ENCODE measurements at regions not wholly inside any gene's neighbourhood (a gene's known extent, or its start where the extent isn't known, plus 50 kb on each side); places are given as distances from the start of the nearest gene placed in this dataset.

DNA sequence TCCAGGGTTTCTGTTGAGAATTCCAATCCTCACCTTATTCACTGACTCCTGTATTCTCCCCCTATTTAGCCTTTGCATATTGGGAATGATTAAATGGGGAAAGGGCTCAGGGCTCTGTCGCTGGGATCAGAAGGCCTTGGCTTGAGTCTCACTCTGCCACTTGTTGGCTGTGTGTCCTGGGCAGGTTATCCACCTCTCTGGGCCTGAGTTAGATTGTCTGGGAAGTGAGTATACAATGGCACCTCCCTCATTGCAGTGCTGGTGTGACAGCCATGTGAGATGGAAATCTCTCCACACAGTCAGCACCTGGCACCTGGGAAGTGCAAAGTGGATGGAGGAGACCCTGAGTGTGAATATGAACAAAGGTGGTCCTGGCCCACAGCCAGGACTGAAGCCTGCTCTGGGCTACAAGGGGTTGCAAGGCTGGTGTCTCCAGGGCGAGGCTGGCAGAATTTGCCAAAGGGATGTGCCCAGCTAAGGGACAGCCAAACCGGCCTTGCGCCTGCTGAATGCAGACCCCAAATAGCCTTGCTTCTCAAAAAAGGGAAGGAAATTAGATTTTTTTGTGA, 200.0 kb upstream of the PMEPA1 start:
- no peaks in the 10 kb centered on the region for H3K36me3 ChIP-seq
- H3K27me3 ChIP-seq: peaks cover 0 to 5% (median 0%) of the 10 kb centered on the region in 7 donors
- intact Hi-C loops (cut with DNase I): no loop called here
- peaks cover 0 to 13% (median 3%) of the 10 kb centered on the region in 9 donors for H3K4me1 ChIP-seq
- no peak overlapping the region for H3K4me3 ChIP-seq
- 93 to 97% methylated on average over 4 of the region's 4 CpGs for WGBS, 2 donors
- ATAC-seq (no peak), DNase-seq (no peak)
- H3K9me3 ChIP-seq: no peaks in the 10 kb centered on the region
- no peak overlapping the region for H3K27ac ChIP-seq
- TF ChIP-seq, protein P1, sequence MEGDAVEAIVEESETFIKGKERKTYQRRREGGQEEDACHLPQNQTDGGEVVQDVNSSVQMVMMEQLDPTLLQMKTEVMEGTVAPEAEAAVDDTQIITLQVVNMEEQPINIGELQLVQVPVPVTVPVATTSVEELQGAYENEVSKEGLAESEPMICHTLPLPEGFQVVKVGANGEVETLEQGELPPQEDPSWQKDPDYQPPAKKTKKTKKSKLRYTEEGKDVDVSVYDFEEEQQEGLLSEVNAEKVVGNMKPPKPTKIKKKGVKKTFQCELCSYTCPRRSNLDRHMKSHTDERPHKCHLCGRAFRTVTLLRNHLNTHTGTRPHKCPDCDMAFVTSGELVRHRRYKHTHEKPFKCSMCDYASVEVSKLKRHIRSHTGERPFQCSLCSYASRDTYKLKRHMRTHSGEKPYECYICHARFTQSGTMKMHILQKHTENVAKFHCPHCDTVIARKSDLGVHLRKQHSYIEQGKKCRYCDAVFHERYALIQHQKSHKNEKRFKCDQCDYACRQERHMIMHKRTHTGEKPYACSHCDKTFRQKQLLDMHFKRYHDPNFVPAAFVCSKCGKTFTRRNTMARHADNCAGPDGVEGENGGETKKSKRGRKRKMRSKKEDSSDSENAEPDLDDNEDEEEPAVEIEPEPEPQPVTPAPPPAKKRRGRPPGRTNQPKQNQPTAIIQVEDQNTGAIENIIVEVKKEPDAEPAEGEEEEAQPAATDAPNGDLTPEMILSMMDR (IDR thresholded peaks at IDR 0.05): no peak

DNA sequence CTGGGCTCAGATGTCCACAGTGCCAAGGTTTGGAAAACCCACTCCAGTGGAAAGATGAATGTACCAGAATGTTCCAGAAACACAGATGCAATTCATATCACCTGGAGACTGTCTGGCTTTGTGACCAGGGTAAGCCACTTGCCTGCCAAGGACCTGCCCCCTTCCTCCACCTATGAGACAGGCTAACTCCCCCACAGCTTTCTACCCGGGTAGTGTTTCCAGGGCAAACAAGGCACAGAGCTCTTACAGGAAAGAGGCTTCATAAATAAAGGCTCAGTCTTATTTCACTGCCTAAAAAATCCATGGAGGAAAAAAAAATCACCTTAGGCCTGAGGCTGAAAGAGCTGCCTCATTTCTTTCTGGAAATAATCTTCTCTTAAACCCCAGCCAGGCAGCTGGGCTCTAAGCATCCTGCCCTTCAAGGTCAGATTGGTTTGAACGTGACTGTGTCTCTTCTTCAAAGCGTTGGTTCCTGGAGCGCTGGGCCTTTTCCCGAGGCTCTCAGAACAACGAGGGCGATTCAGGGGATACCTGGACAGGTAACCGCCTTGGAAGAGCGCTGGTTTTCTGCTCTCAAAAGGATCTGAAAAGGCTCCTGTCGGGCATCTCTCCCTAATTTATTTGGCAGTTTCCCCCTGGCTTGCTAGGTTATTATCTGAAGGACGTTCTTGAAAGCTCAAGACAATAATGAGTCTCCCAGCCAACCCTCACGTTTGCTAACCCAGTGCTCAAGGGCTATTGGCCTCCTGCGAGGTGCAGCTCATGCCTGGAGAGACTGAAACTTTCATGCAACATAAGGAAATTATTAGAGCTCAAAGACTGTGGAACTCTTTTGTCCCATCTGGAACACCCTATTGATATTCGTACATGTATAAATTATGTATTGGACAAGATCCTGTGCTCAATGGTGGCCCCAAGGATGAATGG, 199.2 kb upstream of the PMEPA1 start:
- H3K4me1 ChIP-seq: peaks cover 0 to 13% (median 3%) of the 10 kb centered on the region in 9 donors
- no peaks in the 10 kb centered on the region for H3K9me3 ChIP-seq
- no peak for ATAC-seq
- 74 to 78% methylated on average over 14 of the region's 14 CpGs for WGBS, 2 donors
- no peak overlapping the region for H3K4me3 ChIP-seq
- intact Hi-C loops (cut with DNase I): no loop called here
- no peak for DNase-seq
- TF ChIP-seq, protein P1 (IDR thresholded peaks at IDR 0.05): no peak
- H3K27me3 ChIP-seq: peaks cover 0 to 9% (median 0%) of the 10 kb centered on the region in 7 donors
- H3K27ac ChIP-seq: no peak overlapping the region
- no peaks in the 10 kb centered on the region for H3K36me3 ChIP-seq

DNA sequence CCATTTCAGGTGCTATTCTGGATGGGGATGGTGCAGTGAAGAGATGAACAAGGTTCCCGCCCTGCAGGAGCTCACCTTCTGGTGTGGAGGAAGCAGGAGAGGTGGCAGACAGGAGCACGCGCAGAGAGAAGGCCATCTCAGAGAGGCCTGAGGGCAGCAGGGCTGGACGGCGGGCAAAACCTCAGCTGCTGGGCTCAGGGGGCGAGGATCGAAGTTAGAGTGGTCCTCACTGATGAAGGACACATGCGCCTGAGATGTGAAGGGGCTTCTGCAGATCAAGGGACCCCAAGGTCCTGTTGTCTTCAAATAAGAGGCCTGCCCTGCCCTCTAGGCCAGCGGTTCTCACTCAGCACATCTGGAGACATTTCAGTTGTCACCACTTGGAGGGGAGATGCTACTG, 198.4 kb upstream of the PMEPA1 start:
- H3K27me3 ChIP-seq: peaks cover 0 to 9% (median 0%) of the 10 kb centered on the region in 7 donors
- H3K27ac ChIP-seq: no peak overlapping the region
- intact Hi-C loops (cut with DNase I): no loop called here
- TF ChIP-seq, protein P1 (IDR thresholded peaks at IDR 0.05): no peak
- no peak for DNase-seq
- 89 to 98% methylated on average over 9 of the region's 9 CpGs for WGBS, 2 donors
- H3K4me3 ChIP-seq: no peak overlapping the region
- no peak for ATAC-seq
- H3K4me1 ChIP-seq: peaks cover 0 to 13% (median 3%) of the 10 kb centered on the region in 9 donors
- no peaks in the 10 kb centered on the region for H3K9me3 ChIP-seq
- H3K36me3 ChIP-seq: no peaks in the 10 kb centered on the region

DNA sequence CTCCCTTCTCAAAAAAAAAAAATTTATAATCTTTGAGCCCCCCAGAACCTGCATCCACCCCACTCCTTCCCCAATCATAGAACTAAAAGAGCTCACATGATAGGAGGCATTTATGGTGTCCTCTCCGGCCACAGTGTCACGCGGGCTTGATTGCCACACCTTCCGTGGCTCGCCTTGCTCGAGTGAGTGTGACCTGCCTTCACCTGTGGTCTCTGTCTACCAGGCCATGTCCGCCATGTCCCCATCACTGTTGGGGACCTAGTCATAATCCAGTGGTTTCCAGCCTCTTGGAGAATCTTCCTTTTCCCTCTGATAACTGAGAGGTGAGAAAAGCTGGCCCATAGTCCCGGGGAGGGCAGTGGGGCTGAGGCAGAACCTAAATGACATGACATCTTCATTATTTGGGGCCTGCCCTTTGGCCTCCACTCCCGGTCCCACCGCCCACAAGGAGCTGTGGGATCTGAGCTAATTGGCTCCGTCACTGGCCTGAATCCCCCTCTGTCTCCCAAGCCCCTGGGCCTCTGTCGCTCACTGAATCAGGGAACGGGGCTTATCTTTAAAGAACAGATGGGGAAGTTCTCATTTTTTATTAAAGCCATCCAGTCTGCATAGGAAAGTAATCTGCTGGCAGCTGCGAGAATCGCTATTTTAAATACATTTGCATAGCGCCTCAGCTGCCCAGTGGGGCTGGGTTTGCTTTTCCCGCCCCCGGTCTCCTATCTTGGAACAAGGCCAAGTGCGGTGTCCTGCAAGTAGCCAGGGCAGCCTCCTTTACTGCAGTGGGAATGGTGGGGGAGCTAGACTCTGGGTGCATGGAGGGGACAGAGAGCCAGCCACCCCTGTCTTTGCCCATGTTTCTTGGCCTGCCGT, 197.6 kb upstream of the PMEPA1 start:
- ATAC-seq: peak in 2 of 8 donors; percentile 23 to 24

More for the DNA sequence above, 197.6 kb upstream of the PMEPA1 start:
- Histone ChIP-seq H3K27me3 (peaks cover 0 to 9% (median 0%) of the 10 kb centered on the region in 7 donors), H3K9me3 (no peaks in the 10 kb centered on the region), H3K4me1 (peaks cover 0 to 8% (median 0%) of the 10 kb centered on the region in 9 donors), H3K36me3 (no peaks in the 10 kb centered on the region), H3K27ac (no peak overlapping the region), H3K4me3 (no peak overlapping the region)
- intact Hi-C loops (cut with DNase I): no loop called here
- TF ChIP-seq, protein P1 (IDR thresholded peaks at IDR 0.05): no peak
- no peak for DNase-seq
- 69 to 71% methylated on average over 20 of the region's 20 CpGs for WGBS, 2 donors

Measured in heart right ventricle (tissue), 16 donors.